ENCODE measurements at regions not wholly inside any gene's neighbourhood (a gene's known extent, or its start where the extent isn't known, plus 50 kb on each side); places are given as distances from the start of the nearest gene placed in this dataset.

- dilution Hi-C loops (cut with MboI; ENCODE audit: extremely low pct_ligation_motif_present, low sequenced_read_pairs): no loop called here
Measured at GRCh38 chr4:14125375-14126129, 498.0 kb upstream of the BOD1L1 start.

GRCh38 chr4:14130551-14130950 lies 503.0 kb upstream of the BOD1L1 start:
- dilution Hi-C loops (cut with MboI; ENCODE audit: extremely low pct_ligation_motif_present, low sequenced_read_pairs): no loop called here
- Histone ChIP-seq H3K27me3 (ENCODE audit: control insufficient read depth, extremely low read depth, insufficient read depth, low read length) (peaks cover 5% of the 10 kb centered on the region), H4K20me1 (ENCODE audit: control insufficient read depth, extremely low read depth, insufficient read depth, low read length) (no peaks in the 10 kb centered on the region), H2AFZ (ENCODE audit: control insufficient read depth, low read length) (no peak overlapping the region), H3K36me3 (ENCODE audit: control insufficient read depth in 2 of 2, extremely low read depth in 1 of 2, insufficient read depth in 2 of 2, low read length in 2 of 2) (no peaks in the 10 kb centered on the region), H3K9me3 (ENCODE audit: control insufficient read depth, low read depth, low read length) (no peaks in the 10 kb centered on the region), H3K27ac (ENCODE audit: control insufficient read depth, insufficient read depth, low read length) (no peak overlapping the region), H3K9ac (ENCODE audit: control insufficient read depth, extremely low read depth, insufficient read depth, low read length) (no peak overlapping the region), H3K9me1 (ENCODE audit: control insufficient read depth, extremely low read depth, insufficient read depth, low read length) (no peaks in the 10 kb centered on the region), H3K4me1 (ENCODE audit: control insufficient read depth, extremely low read depth, insufficient read depth, low read length) (no peaks in the 10 kb centered on the region), H3K79me2 (ENCODE audit: control insufficient read depth, insufficient read depth, low read length) (no peaks in the 10 kb centered on the region), H3K4me3 (ENCODE audit: control insufficient read depth in 2 of 3, extremely low read depth in 1 of 3, insufficient read depth in 2 of 3, low read depth in 1 of 3, low read length in 3 of 3) (no peak overlapping the region), H3K4me2 (ENCODE audit: control insufficient read depth, extremely low read depth, insufficient read depth, low read depth, low read length) (no peak overlapping the region)
- FAIRE-seq (no peak), DNase-seq (ENCODE audit: low read depth, low spot score) (no peak)
- no peak for TF ChIP-seq CTCF (optimal IDR thresholded peaks at IDR 0.05 in 1 of 3, IDR thresholded peaks at IDR 0.05 in 1 of 3, conservative IDR thresholded peaks at IDR 0.05 in 1 of 3; ENCODE audit: extremely low read depth in 1 of 3, insufficient read depth in 2 of 3, low read length in 3 of 3)
- no peak for TF ChIP-seq EZH2 (IDR thresholded peaks at IDR 0.05; ENCODE audit: low read length)

More at GRCh38 chr4:14125375-14126129, 498.0 kb upstream of the BOD1L1 start:
- H3K36me3 ChIP-seq (ENCODE audit: control insufficient read depth in 2 of 2, extremely low read depth in 1 of 2, insufficient read depth in 2 of 2, low read length in 2 of 2): no peaks in the 10 kb centered on the region
- H3K4me2 ChIP-seq (ENCODE audit: control insufficient read depth, extremely low read depth, insufficient read depth, low read depth, low read length): no peak overlapping the region
- H3K27me3 ChIP-seq (ENCODE audit: control insufficient read depth, extremely low read depth, insufficient read depth, low read length): peaks cover 10% of the 10 kb centered on the region
- H3K9me3 ChIP-seq (ENCODE audit: control insufficient read depth, low read depth, low read length): no peaks in the 10 kb centered on the region
- no peak overlapping the region for H3K4me3 ChIP-seq (ENCODE audit: control insufficient read depth in 2 of 3, extremely low read depth in 1 of 3, insufficient read depth in 2 of 3, low read depth in 1 of 3, low read length in 3 of 3)
- DNase-seq (ENCODE audit: low read depth, low spot score) (no peak), FAIRE-seq (no peak)
- TF ChIP-seq CTCF (optimal IDR thresholded peaks at IDR 0.05 in 1 of 3, IDR thresholded peaks at IDR 0.05 in 1 of 3, conservative IDR thresholded peaks at IDR 0.05 in 1 of 3; ENCODE audit: extremely low read depth in 1 of 3, insufficient read depth in 2 of 3, low read length in 3 of 3): no peak
- no peak for TF ChIP-seq EZH2 (IDR thresholded peaks at IDR 0.05; ENCODE audit: low read length)
- no peaks in the 10 kb centered on the region for H3K9me1 ChIP-seq (ENCODE audit: control insufficient read depth, extremely low read depth, insufficient read depth, low read length)
- H4K20me1 ChIP-seq (ENCODE audit: control insufficient read depth, extremely low read depth, insufficient read depth, low read length): no peaks in the 10 kb centered on the region
- no peaks in the 10 kb centered on the region for H3K79me2 ChIP-seq (ENCODE audit: control insufficient read depth, insufficient read depth, low read length)
- H3K27ac ChIP-seq (ENCODE audit: control insufficient read depth, insufficient read depth, low read length): no peak overlapping the region
- no peak overlapping the region for H3K9ac ChIP-seq (ENCODE audit: control insufficient read depth, extremely low read depth, insufficient read depth, low read length)
- no peak overlapping the region for H2AFZ ChIP-seq (ENCODE audit: control insufficient read depth, low read length)
- no peaks in the 10 kb centered on the region for H3K4me1 ChIP-seq (ENCODE audit: control insufficient read depth, extremely low read depth, insufficient read depth, low read length)
